K562 (cell line): ENCODE measurements at regions not wholly inside any gene's neighbourhood (a gene's known extent, or its start where the extent isn't known, plus 50 kb on each side); places are given as distances from the start of the nearest gene placed in this dataset.

Source experiments
- ATAC-seq: fragments of 200-7000 bp; cut with Tn5 transposase; 3 replicates; pipeline ENCODE4 v1.9.1; 2020; ENCODE audit warnings: moderate library complexity
- BruUV-seq: library from RNA; stranded (reverse); fragments of 400-500 nt; replicated peaks from 2 replicates; lab custom pipeline; 2021; lab: Mats Ljungman, UMichigan
- CTCF ChIA-PET: fragments of 300-600 bp; formaldehyde crosslinking; extraction: SDS; loops from one replicate; lab custom pipeline; 2021; ENCODE audit warnings: low intra/inter-chr PET ratio; lab: Yijun Ruan, JAX
- POLR2A ChIA-PET: fragments of 300-600, 350-650 bp; sonication (Branson Sonifier 250); formaldehyde crosslinking; extraction: SDS; loops from one replicate; lab custom pipeline; 2021; ENCODE audit warnings: antibody characterized with exemption, inconsistent platforms; lab: Yijun Ruan, JAX
- DNase-seq, 4 experiments: peaks; one replicate each; pipeline versions ENCODE4 v3.0.0 to v3.0.0-alpha.2; 2011 to 2018; ENCODE audit warnings: low spot score in 3 of 4, mixed read lengths in 3 of 4; ENCODE audit errors: extremely low read depth in 1 of 4
- FAIRE-seq: peaks from 2 replicates; lab custom pipeline; 2011; peaks lifted over from hg19 to GRCh38; lab: Jason Lieb, UNC
- H2AFZ ChIP-seq: 2 replicates; pipeline ENCODE4 v1.6.0; 2011; ENCODE audit warnings: low read depth, low read length, control low read depth, inconsistent platforms
- H3K27ac ChIP-seq: fragments of 200-600 bp; 3 replicates; pipeline ENCODE4 v1.8.0; 2011; ENCODE audit warnings: low read depth, mild to moderate bottlenecking, control low read depth, inconsistent platforms, low read length, moderate library complexity, mixed read lengths; ENCODE audit errors: extremely low read depth
- H3K27me3 ChIP-seq, 2 experiments: fragments of 300-600 bp in 1 of 2; 2 replicates in 1 of 2; 3 replicates in 1 of 2; pipeline versions ENCODE4 v1.6.0 to v1.8.0; 2011; ENCODE audit warnings: inconsistent platforms in 2 of 2, low read length in 2 of 2, mild to moderate bottlenecking in 1 of 2, mixed read lengths in 1 of 2, moderate library complexity in 1 of 2; ENCODE audit not compliant: control insufficient read depth in 2 of 2, insufficient read depth in 2 of 2
- H3K36me3 ChIP-seq: fragments of 300-600 bp; 3 replicates; pipeline ENCODE4 v1.8.0; 2011; ENCODE audit warnings: mild to moderate bottlenecking, low read length, inconsistent platforms; ENCODE audit not compliant: control insufficient read depth, insufficient read depth
- H3K4me1 ChIP-seq, 2 experiments: fragments of 200-600 bp in 1 of 2; replicated peaks in 1 of 2; 2 replicates in 1 of 2; 3 replicates in 1 of 2; pipeline versions ENCODE4 v1.5.1 to v1.8.0; 2011; ENCODE audit warnings: inconsistent platforms in 2 of 2, low read length in 2 of 2, mild to moderate bottlenecking in 1 of 2, mixed read lengths in 1 of 2, moderate library complexity in 1 of 2; ENCODE audit not compliant: control insufficient read depth in 2 of 2, insufficient read depth in 2 of 2
- H3K4me2 ChIP-seq: 2 replicates; pipeline ENCODE4 v1.6.1; 2011; ENCODE audit warnings: low read length, control low read depth, inconsistent platforms, mixed read lengths; ENCODE audit not compliant: insufficient read depth
- H3K4me3 ChIP-seq: fragments of 200-600 bp; sonication (generic), shearing (Covaris generic); 2 replicates; pipeline ENCODE4 v1.5.1; 2016; ENCODE audit warnings: control low read depth, inconsistent platforms
- H3K79me2 ChIP-seq: fragments of 200-600 bp; 3 replicates; pipeline ENCODE4 v1.8.0; 2011; ENCODE audit warnings: low read length, inconsistent platforms; ENCODE audit not compliant: control insufficient read depth, insufficient read depth
- H3K9ac ChIP-seq, 2 experiments: 2 replicates each; pipeline versions ENCODE4 v1.6.0 to v1.6.1; 2011; ENCODE audit warnings: low read depth in 2 of 2, low read length in 2 of 2, control low read depth in 1 of 2, inconsistent platforms in 1 of 2, mild to moderate bottlenecking in 1 of 2, mixed read lengths in 1 of 2; ENCODE audit not compliant: insufficient read depth in 1 of 2
- H3K9me1 ChIP-seq: one replicate; pipeline ENCODE4 v1.6.0; 2011; ENCODE audit warnings: inconsistent platforms, mild to moderate bottlenecking, low read length, moderate library complexity; ENCODE audit not compliant: control insufficient read depth, insufficient read depth
- H3K9me3 ChIP-seq: replicated peaks from 2 replicates; pipeline ENCODE4 v1.5.1; 2011; ENCODE audit warnings: low read depth, low read length, inconsistent platforms; ENCODE audit not compliant: control insufficient read depth, insufficient read depth
- H4K20me1 ChIP-seq: replicated peaks from 2 replicates; pipeline ENCODE4 v1.6.1; 2011; ENCODE audit warnings: low read length, inconsistent platforms, mixed read lengths; ENCODE audit not compliant: control insufficient read depth, insufficient read depth
- BMI1 ChIP-seq: fragments of 150-350 bp; IDR thresholded peaks from 2 replicates; pipeline ENCODE4 v1.6.1; 2014; ENCODE audit warnings: low read length
- ELF2 ChIP-seq: fragments of 250-450 bp; sonication (Bioruptor Pico); IDR thresholded peaks from 2 replicates; pipeline ENCODE4 v1.5.0; 2021; ENCODE audit warnings: mild to moderate bottlenecking
- ETS2 ChIP-seq: IDR thresholded peaks from 2 replicates; pipeline ENCODE4 v1.6.1; 2016; ENCODE audit warnings: borderline replicate concordance, missing genetic modification characterization, mild to moderate bottlenecking, moderate library complexity, missing compliant biosample characterization; ENCODE audit not compliant: poor library complexity, severe bottlenecking
- KLF10 ChIP-seq: fragments of 250-450 bp; sonication (Bioruptor Pico); IDR thresholded peaks from 2 replicates; pipeline ENCODE4 v1.6.1; 2021; ENCODE audit warnings: matching md5 sums
- MYC ChIP-seq, 2 experiments: fragments of 250-450 bp in 1 of 2; sonication (Bioruptor Pico) in 1 of 2; IDR thresholded peaks; 2 replicates each; pipeline versions ENCODE4 v1.5.1 to v1.6.1; 2012 to 2021; ENCODE audit warnings: low read depth in 2 of 2, borderline replicate concordance in 1 of 2, improper control_type of control experiment in 1 of 2, low read length in 1 of 2, mild to moderate bottlenecking in 1 of 2, moderate library complexity in 1 of 2
- NCOR1 ChIP-seq: fragments of 450-650 bp; IDR thresholded peaks from 2 replicates; pipeline ENCODE4 v1.6.1; 2016; ENCODE audit warnings: mild to moderate bottlenecking, moderate library complexity
- POLR2B ChIP-seq: fragments of 450-650 bp; IDR thresholded peaks from 2 replicates; pipeline ENCODE4 v1.6.1; 2018; ENCODE audit warnings: low read depth; ENCODE audit not compliant: partially characterized antibody
- SAFB2 ChIP-seq: fragments of 200-400 bp; formaldehyde crosslinking; IDR thresholded peaks from 2 replicates; pipeline ENCODE4 v1.6.1; 2018; ENCODE audit warnings: borderline replicate concordance, low read length, low read depth, moderate library complexity; ENCODE audit not compliant: severe bottlenecking
- ZNF224 ChIP-seq: sonication (generic); formaldehyde crosslinking; IDR thresholded peaks from 2 replicates; pipeline ENCODE4 v1.8.0; 2022; ENCODE audit warnings: mild to moderate bottlenecking, missing genetic modification reagents
- ZNF282 ChIP-seq: sonication (generic); formaldehyde crosslinking; IDR thresholded peaks from 2 replicates; pipeline ENCODE4 v1.8.1; 2023; ENCODE audit warnings: missing genetic modification reagents
- ZNF436 ChIP-seq: fragments of 250-450, 450-650 bp; sonication (Bioruptor Pico); formaldehyde crosslinking; IDR thresholded peaks from 2 replicates; pipeline ENCODE4 v1.7.0; 2020; ENCODE audit warnings: mild to moderate bottlenecking
- whole genome bisulfite sequencing: fragments of 100-300 bp; shearing (Covaris generic); methylation state at CpG from one replicate; pipeline ENCODE4 v1.1.6; 2016; ENCODE audit warnings: low coverage, mixed read lengths; ENCODE audit not compliant: insufficient coverage; ENCODE audit errors: missing lambda C conversion rate; 5-methylcytosine and 5-hydroxymethylcytosine counted together
- in situ Hi-C: fragments of 300-500 bp; cut with MboI; formaldehyde crosslinking; loops from 4 replicates; pipeline ENCODE4 v1.15.0; 2018; ENCODE audit warnings: inconsistent platforms, mixed read lengths
- intact Hi-C: fragments of 100-400 bp; cut with micrococcal nuclease; formaldehyde crosslinking; loops from 2 replicates; pipeline ENCODE4 v1.14.2; 2022
- TF ChIP-seq, protein P1 (sequence below): fragments of 450-650 bp; IDR thresholded peaks from 2 replicates; pipeline ENCODE4 v1.6.1; 2016
- TF ChIP-seq, protein P2 (sequence below): sonication (generic); IDR thresholded peaks from 2 replicates; pipeline ENCODE4 v1.6.1; 2016
- TF ChIP-seq, protein P3 (sequence below): sonication (generic); formaldehyde crosslinking; IDR thresholded peaks from 2 replicates; pipeline ENCODE4 v1.8.0; 2022; ENCODE audit warnings: mild to moderate bottlenecking, missing genetic modification reagents

DNA sequence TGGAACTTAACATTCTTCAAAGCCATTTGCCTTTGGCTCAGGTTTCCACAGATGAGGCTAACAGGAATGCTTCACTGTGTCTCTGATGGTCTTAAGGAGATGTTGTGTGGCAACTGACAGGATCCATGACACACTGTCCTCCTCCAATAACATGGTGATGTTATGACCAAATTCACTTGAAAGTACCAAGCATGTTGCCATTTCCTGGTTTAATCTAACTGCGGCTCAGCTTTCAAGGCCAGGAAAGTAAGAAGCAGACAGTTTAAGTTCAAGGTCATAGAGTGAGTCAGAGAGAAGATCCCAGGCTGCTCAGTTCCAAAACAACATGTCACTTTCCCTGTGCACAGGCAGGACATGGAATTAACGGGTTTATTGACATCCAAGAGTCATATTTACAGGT lies 513.6 kb downstream of the STK39 start:
- TF ChIP-seq ZNF436 (CRISPR knock-in tag) (no peak), BMI1 (no peak), KLF10 (CRISPR knock-in tag) (no peak)
- no peaks in the 10 kb centered on the region for H3K9me3 ChIP-seq
- H3K27ac ChIP-seq: no peak overlapping the region
- H3K4me3 ChIP-seq: no peak overlapping the region
- no peaks in the 10 kb centered on the region for H3K79me2 ChIP-seq
- no peaks in the 10 kb centered on the region for H3K9me1 ChIP-seq
- no peak overlapping the region for H3K9ac ChIP-seq
- intact Hi-C loops: no loop called here
- no peak overlapping the region for H3K4me2 ChIP-seq
- CTCF ChIA-PET: no interaction called here
- FAIRE-seq (no peak), DNase-seq (no peak), ATAC-seq (no peak)
- in situ Hi-C loops: no loop called here
- POLR2A ChIA-PET: interaction anchor here (0.6 kb wide), 1 partner anchor 65 kb away, joined by 3 read pairs; no protein-coding TSS in a partner anchor
- H3K27me3 ChIP-seq: no peaks in the 10 kb centered on the region
- no peak overlapping the region for H2AFZ ChIP-seq
- no peaks in the 10 kb centered on the region for H3K36me3 ChIP-seq
- BruUV-seq: no TSS peak
- H4K20me1 ChIP-seq: no peaks in the 10 kb centered on the region
- 0% methylated on average over 2 of the region's 2 CpGs for WGBS
- H3K4me1 ChIP-seq: no peaks in the 10 kb centered on the region

DNA sequence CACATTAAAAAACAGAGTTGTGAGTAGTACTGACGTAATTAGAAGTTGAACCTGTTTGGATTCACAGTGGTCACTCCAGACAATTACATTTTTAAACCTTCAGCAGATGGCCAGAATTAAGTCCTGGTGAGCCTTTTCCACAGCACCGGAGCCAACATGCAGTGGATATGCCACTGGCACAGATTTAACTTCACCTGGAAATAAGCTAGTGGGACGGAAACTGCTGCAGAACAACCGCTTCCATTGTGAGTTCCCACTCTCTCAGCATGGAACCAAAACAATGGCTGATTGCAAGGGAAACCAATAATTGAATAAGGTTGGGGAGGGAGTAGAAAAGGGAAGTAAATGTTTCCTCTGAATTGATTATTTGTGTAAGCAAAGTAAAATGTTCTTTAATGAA lies 515.1 kb downstream of the STK39 start:
- no TSS peak for BruUV-seq
- no peak for FAIRE-seq
- TF ChIP-seq MYC (IDR thresholded peaks at IDR 0.05; ENCODE audit: low read depth, low read length) (no peak), MYC (CRISPR knock-in tag; IDR thresholded peaks at IDR 0.05; ENCODE audit: borderline replicate concordance, low read depth) (no peak), NCOR1 (no peak), SAFB2 (no peak), ELF2 (CRISPR knock-in tag) (no peak), ETS2 (tag) (no peak), ZNF282 (CRISPR knock-in tag) (no peak), POLR2B (no peak), ZNF224 (CRISPR knock-in tag) (no peak)
- TF ChIP-seq, protein P1, sequence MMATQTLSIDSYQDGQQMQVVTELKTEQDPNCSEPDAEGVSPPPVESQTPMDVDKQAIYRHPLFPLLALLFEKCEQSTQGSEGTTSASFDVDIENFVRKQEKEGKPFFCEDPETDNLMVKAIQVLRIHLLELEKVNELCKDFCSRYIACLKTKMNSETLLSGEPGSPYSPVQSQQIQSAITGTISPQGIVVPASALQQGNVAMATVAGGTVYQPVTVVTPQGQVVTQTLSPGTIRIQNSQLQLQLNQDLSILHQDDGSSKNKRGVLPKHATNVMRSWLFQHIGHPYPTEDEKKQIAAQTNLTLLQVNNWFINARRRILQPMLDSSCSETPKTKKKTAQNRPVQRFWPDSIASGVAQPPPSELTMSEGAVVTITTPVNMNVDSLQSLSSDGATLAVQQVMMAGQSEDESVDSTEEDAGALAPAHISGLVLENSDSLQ: no peak
- TF ChIP-seq, protein P2, sequence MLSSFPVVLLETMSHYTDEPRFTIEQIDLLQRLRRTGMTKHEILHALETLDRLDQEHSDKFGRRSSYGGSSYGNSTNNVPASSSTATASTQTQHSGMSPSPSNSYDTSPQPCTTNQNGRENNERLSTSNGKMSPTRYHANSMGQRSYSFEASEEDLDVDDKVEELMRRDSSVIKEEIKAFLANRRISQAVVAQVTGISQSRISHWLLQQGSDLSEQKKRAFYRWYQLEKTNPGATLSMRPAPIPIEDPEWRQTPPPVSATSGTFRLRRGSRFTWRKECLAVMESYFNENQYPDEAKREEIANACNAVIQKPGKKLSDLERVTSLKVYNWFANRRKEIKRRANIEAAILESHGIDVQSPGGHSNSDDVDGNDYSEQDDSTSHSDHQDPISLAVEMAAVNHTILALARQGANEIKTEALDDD: no peak
- TF ChIP-seq, protein P3, sequence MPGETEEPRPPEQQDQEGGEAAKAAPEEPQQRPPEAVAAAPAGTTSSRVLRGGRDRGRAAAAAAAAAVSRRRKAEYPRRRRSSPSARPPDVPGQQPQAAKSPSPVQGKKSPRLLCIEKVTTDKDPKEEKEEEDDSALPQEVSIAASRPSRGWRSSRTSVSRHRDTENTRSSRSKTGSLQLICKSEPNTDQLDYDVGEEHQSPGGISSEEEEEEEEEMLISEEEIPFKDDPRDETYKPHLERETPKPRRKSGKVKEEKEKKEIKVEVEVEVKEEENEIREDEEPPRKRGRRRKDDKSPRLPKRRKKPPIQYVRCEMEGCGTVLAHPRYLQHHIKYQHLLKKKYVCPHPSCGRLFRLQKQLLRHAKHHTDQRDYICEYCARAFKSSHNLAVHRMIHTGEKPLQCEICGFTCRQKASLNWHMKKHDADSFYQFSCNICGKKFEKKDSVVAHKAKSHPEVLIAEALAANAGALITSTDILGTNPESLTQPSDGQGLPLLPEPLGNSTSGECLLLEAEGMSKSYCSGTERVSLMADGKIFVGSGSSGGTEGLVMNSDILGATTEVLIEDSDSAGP (CRISPR knock-in tag): no peak

More for the DNA sequence above, 515.1 kb downstream of the STK39 start:
- Histone ChIP-seq H3K9me1 (no peaks in the 10 kb centered on the region), H3K4me1 (no peaks in the 10 kb centered on the region), H3K36me3 (no peaks in the 10 kb centered on the region), H3K9me3 (no peaks in the 10 kb centered on the region), H4K20me1 (no peaks in the 10 kb centered on the region), H3K79me2 (no peaks in the 10 kb centered on the region), H3K4me2 (no peak overlapping the region), H3K9ac (no peak overlapping the region), H3K27ac (no peak overlapping the region), H2AFZ (no peak overlapping the region), H3K27me3 (no peaks in the 10 kb centered on the region), H3K4me3 (no peak overlapping the region)
- DNase-seq (no peak), ATAC-seq (no peak)
- ChIA-PET CTCF (no interaction called here), POLR2A (interaction anchor here (0.6 kb wide), 1 partner anchor 10 kb away, joined by 3 read pairs; no protein-coding TSS in a partner anchor)
- in situ Hi-C loops: no loop called here
- intact Hi-C loops: no loop called here
- 0% methylated on average over 4 of the region's 4 CpGs for WGBS
